ENCODE measurements at regions not wholly inside any gene's neighbourhood (a gene's known extent, or its start where the extent isn't known, plus 50 kb on each side); places are given as distances from the start of the nearest gene placed in this dataset.

DNA sequence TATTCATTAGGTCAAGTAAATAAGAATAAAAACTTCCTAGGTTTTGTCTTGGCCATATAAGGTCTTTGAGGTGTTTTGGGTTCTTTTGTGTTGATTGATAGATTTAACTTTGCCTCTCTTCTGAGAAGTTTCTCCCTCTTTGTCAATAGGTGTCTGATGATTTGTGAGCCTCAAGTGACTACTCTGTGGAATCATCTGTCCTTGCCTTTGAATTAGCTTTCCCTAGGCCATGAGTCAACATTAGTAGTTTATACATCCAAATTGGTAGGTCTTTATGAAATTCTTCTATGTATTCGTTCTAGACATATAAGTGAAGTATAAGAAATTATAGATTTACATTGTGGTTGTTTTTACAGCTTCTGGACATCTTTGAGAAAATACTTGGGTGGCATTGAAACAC lies 864.4 kb downstream of the USP25 start:
- TF ChIP-seq TAF1 (IDR thresholded peaks at IDR 0.05; ENCODE audit: low read depth, low read length) (no peak), POLR2A (IDR thresholded peaks at IDR 0.05; ENCODE audit: low read depth, low read length) (no peak), SPI1 (IDR thresholded peaks at IDR 0.05; ENCODE audit: low read depth, low read length) (no peak), POLR2AphosphoS5 (IDR thresholded peaks at IDR 0.05; ENCODE audit: low read depth, low read length) (no peak), POU2F2 (IDR thresholded peaks at IDR 0.05; ENCODE audit: low read depth, low read length) (no peak), PAX5 (IDR thresholded peaks at IDR 0.05; ENCODE audit: insufficient read depth, low read length, severe bottlenecking) (no peak)
